ENCODE measurements at regions not wholly inside any gene's neighbourhood (a gene's known extent, or its start where the extent isn't known, plus 50 kb on each side); places are given as distances from the start of the nearest gene placed in this dataset.

GRCh38 chr6:1514078-1514477 lies 95.6 kb upstream of the FOXC1 start:
- in situ Hi-C loops (cut with MboI; ENCODE audit: low sequenced_read_pairs), result no loop called here

- in situ Hi-C loops (cut with MboI; ENCODE audit: low sequenced_read_pairs), result no loop called here
Observed at GRCh38 chr6:1515280-1515679, 94.4 kb upstream of the FOXC1 start.

- in situ Hi-C loops (cut with MboI; ENCODE audit: low sequenced_read_pairs), result no loop called here
Observed at GRCh38 chr6:1515781-1516180, 93.9 kb upstream of the FOXC1 start.

- in situ Hi-C loops (cut with MboI; ENCODE audit: low sequenced_read_pairs), result no loop called here
Observed at GRCh38 chr6:1516742-1517520, 92.8 kb upstream of the FOXC1 start.

- in situ Hi-C loops (cut with MboI; ENCODE audit: low sequenced_read_pairs), result no loop called here
Observed at GRCh38 chr6:1518855-1519254, 90.9 kb upstream of the FOXC1 start.

- in situ Hi-C loops (cut with MboI; ENCODE audit: low sequenced_read_pairs), result no loop called here
Observed at GRCh38 chr6:1519597-1519996, 90.1 kb upstream of the FOXC1 start.

- in situ Hi-C loops (cut with MboI; ENCODE audit: low sequenced_read_pairs), result no loop called here
Observed at GRCh38 chr6:1522779-1523178, 86.9 kb upstream of the FOXC1 start.

GRCh38 chr6:1524040-1524480 lies 85.7 kb upstream of the FOXC1 start:
- in situ Hi-C loops (cut with MboI; ENCODE audit: low sequenced_read_pairs), result no loop called here

- in situ Hi-C loops (cut with MboI; ENCODE audit: low sequenced_read_pairs), result no loop called here
Observed at GRCh38 chr6:1525364-1526038, 84.2 kb upstream of the FOXC1 start.

GRCh38 chr6:1526398-1527072 lies 83.2 kb upstream of the FOXC1 start:
- in situ Hi-C loops (cut with MboI; ENCODE audit: low sequenced_read_pairs), result no loop called here

- in situ Hi-C loops (cut with MboI; ENCODE audit: low sequenced_read_pairs), result no loop called here
Observed at GRCh38 chr6:1527073-1527457, 82.7 kb upstream of the FOXC1 start.

- in situ Hi-C loops (cut with MboI; ENCODE audit: low sequenced_read_pairs), result no loop called here
Observed at GRCh38 chr6:1535295-1535694, 74.4 kb upstream of the FOXC1 start.

- in situ Hi-C loops (cut with MboI; ENCODE audit: low sequenced_read_pairs), result no loop called here
Observed at GRCh38 chr6:1536526-1537429, 72.9 kb upstream of the FOXC1 start.

GRCh38 chr6:1538369-1538768 lies 71.3 kb upstream of the FOXC1 start:
- in situ Hi-C loops (cut with MboI; ENCODE audit: low sequenced_read_pairs), result no loop called here

GRCh38 chr6:1538810-1539478 lies 70.8 kb upstream of the FOXC1 start:
- in situ Hi-C loops (cut with MboI; ENCODE audit: low sequenced_read_pairs), result no loop called here

GRCh38 chr6:1540864-1541521 lies 68.7 kb upstream of the FOXC1 start:
- in situ Hi-C loops (cut with MboI; ENCODE audit: low sequenced_read_pairs), result no loop called here

- in situ Hi-C loops (cut with MboI; ENCODE audit: low sequenced_read_pairs), result no loop called here
Observed at GRCh38 chr6:1542335-1542734, 67.4 kb upstream of the FOXC1 start.

- in situ Hi-C loops (cut with MboI; ENCODE audit: low sequenced_read_pairs), result no loop called here
Observed at GRCh38 chr6:1542764-1543163, 67.0 kb upstream of the FOXC1 start.

- in situ Hi-C loops (cut with MboI; ENCODE audit: low sequenced_read_pairs), result no loop called here
Observed at GRCh38 chr6:1544000-1544399, 65.7 kb upstream of the FOXC1 start.

GRCh38 chr6:1544603-1545002 lies 65.1 kb upstream of the FOXC1 start:
- in situ Hi-C loops (cut with MboI; ENCODE audit: low sequenced_read_pairs), result no loop called here
